CD4-positive, CD25-positive, alpha-beta regulatory T cell (primary cell): ENCODE measurements at regions not wholly inside any gene's neighbourhood (a gene's known extent, or its start where the extent isn't known, plus 50 kb on each side); places are given as distances from the start of the nearest gene placed in this dataset.

Source experiments
- ATAC-seq, 2 donors: fragments of 150-1000 bp; cut with Tn5 transposase; one replicate each; pipeline ENCODE4 v1.10.0; 2021; ENCODE audit warnings: low read depth in 2 of 2, moderate number of reproducible peaks in 2 of 2, moderate library complexity in 1 of 2
- DNase-seq, 3 donors: peaks; one replicate each; pipeline versions ENCODE4 v3.0.0 to v3.0.0-alpha.2; 2012 to 2022; ENCODE audit warnings: mixed read lengths in 1 of 3
- H3K27ac ChIP-seq: one replicate; pipeline ENCODE4 v1.7.0; 2013; ENCODE audit warnings: mild to moderate bottlenecking, low read length; ENCODE audit not compliant: insufficient read depth, poor library complexity, severe bottlenecking
- H3K27me3 ChIP-seq: one replicate; pipeline ENCODE4 v1.7.0; 2013; ENCODE audit warnings: low read length; ENCODE audit not compliant: control insufficient read depth, insufficient read depth
- H3K36me3 ChIP-seq: one replicate; pipeline ENCODE4 v1.7.0; 2013; ENCODE audit warnings: mild to moderate bottlenecking, low read length, moderate library complexity; ENCODE audit not compliant: control insufficient read depth, insufficient read depth
- H3K4me1 ChIP-seq: 2 replicates; pipeline ENCODE4 v1.7.0; 2013; ENCODE audit warnings: mild to moderate bottlenecking, low read length; ENCODE audit not compliant: insufficient read depth, control insufficient read depth, poor library complexity, severe bottlenecking
- H3K4me3 ChIP-seq: one replicate; pipeline ENCODE4 v1.7.0; 2013; ENCODE audit warnings: low read depth, mild to moderate bottlenecking, low read length, moderate library complexity
- H3K9me3 ChIP-seq, 2 experiments: 1 replicate in 1 of 2; 2 replicates in 1 of 2; pipeline ENCODE4 v1.7.0; 2013; ENCODE audit warnings: low read length in 2 of 2, mild to moderate bottlenecking in 1 of 2, moderate library complexity in 1 of 2; ENCODE audit not compliant: control insufficient read depth in 2 of 2
- H3K27ac Mint-ChIP-seq, 3 donors: one replicate each; pipeline ENCODE4 v1.8.0; 2020 to 2022; ENCODE audit warnings: mild to moderate bottlenecking in 3 of 3, mixed read lengths in 3 of 3, moderate library complexity in 2 of 3
- H3K27me3 Mint-ChIP-seq: one replicate; pipeline ENCODE4 v1.8.0; 2022; ENCODE audit warnings: mild to moderate bottlenecking, mixed read lengths
- H3K36me3 Mint-ChIP-seq: one replicate; pipeline ENCODE4 v1.8.0; 2020; ENCODE audit warnings: mixed read lengths
- H3K4me1 Mint-ChIP-seq, 4 donors: one replicate each; pipeline ENCODE4 v1.8.0; 2020 to 2022; ENCODE audit warnings: mixed read lengths in 4 of 4, mild to moderate bottlenecking in 1 of 4
- H3K4me3 Mint-ChIP-seq, 4 donors: one replicate each; pipeline ENCODE4 v1.8.0; 2020 to 2022; ENCODE audit warnings: mild to moderate bottlenecking in 4 of 4, mixed read lengths in 4 of 4, moderate library complexity in 3 of 4
- H3K9me3 Mint-ChIP-seq, 7 donors: one replicate each; pipeline ENCODE4 v1.8.0; 2020 to 2022; ENCODE audit warnings: mixed read lengths in 7 of 7, mild to moderate bottlenecking in 3 of 7, moderate library complexity in 2 of 7

GRCh38 chrX:140563893-140564292 is 59.0 kb upstream of the SOX3 start:
- Mint-ChIP-seq H3K27me3 (no peaks in the 10 kb centered on the region), H3K4me1 (no peaks in the 10 kb centered on the region), H3K9me3 (peaks cover 0 to 2% (median 0%) of the 10 kb centered on the region in 7 donors), H3K4me3 (no peak overlapping the region), H3K27ac (no peak overlapping the region), H3K36me3 (no peaks in the 10 kb centered on the region)
- H3K36me3 ChIP-seq, result no peaks in the 10 kb centered on the region
- H3K4me1 ChIP-seq, result no peaks in the 10 kb centered on the region
- H3K27ac ChIP-seq, result no peak overlapping the region
- no peak overlapping the region for H3K4me3 ChIP-seq
- no peaks in the 10 kb centered on the region for H3K9me3 ChIP-seq
- no peak for DNase-seq
- ATAC-seq, result no peak
- no peaks in the 10 kb centered on the region for H3K27me3 ChIP-seq
